GM18951 (cell line): ENCODE measurements at regions not wholly inside any gene's neighbourhood (a gene's known extent, or its start where the extent isn't known, plus 50 kb on each side); places are given as distances from the start of the nearest gene placed in this dataset.

ENCODE experiments used
- POLR2A ChIP-seq: IDR thresholded peaks from 4 replicates; pipeline ENCODE4 v1.6.1; 2011; ENCODE audit warnings: mild to moderate bottlenecking; ENCODE audit not compliant: insufficient read length, insufficient read depth; ENCODE audit errors: extremely low read depth
- in situ Hi-C: fragments of 300-500 bp; cut with MboI; formaldehyde crosslinking; loops from one replicate; pipeline ENCODE4 v1.12.0; 2022; ENCODE audit warnings: low sequenced_read_pairs, mixed read lengths, inconsistent platforms; ENCODE audit not compliant: unreplicated experiment

DNA sequence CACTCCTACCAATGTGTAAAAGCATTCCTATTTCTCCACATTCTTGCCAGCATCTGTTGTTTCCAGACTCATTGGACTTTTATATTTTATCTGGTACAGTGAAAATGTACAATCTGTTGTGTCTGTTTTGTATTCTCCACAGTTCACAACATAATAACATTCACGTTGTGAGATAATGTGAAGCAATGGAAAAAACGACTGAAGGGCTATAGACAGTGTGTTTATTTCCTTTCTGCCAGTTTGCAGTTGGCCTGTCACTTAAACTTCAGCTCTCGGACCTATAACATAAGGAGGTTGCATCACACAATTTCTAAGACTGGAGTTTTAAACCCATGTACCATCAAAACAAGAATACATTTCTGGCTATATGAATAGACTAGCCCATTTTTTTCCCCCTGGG lies 965.5 kb upstream of the ATXN8OS start:
- no peak for TF ChIP-seq POLR2A
- in situ Hi-C loops, result no loop called here

DNA sequence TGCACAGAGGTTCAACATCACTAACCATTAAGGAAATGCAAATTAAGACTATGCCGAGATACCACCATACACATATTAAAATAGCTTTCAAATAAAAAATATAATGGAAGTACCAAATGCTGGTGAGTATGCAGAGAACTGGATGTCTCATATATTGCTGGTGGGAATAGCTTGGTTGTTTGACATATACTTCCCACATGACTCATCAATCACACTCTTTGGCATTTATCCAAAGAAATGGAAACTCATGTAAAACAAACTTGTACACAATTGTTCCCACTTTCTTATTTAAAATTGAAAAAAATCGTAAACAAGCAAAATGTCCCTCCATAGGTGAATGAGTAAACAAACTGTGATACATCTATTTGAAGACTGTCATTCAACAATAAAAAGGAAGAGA lies 982.6 kb upstream of the ATXN8OS start:
- no peak for TF ChIP-seq POLR2A
- in situ Hi-C loops, result no loop called here

DNA sequence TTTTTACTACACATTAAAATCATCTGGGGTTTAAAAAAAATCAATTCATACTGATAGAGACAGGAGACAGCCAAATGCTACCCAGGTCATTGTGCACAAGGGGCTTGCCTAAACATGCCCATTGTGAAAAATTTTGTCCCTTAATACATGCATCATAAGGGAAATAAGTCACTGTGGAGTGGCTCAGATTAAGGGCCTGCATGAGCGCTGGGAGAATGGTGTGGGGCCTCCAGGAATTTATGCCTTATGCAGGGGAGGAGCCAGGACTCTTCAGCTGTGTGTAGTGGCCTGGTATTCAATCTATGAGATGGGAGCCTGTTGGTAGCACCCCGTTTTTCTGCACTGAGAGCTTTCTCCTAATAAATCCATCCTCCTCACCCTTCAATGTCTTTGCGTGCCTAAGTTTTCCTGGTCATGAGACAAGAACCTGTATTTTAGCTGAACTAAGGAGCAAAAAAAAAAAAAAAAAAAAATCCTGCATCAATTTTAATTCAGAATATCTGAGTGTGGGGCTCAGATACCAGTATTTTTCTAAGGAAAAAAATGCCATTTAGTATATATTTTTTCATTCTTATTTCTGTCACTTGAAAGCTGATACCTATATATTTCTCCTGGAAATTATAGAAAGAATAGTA lies 997.6 kb upstream of the ATXN8OS start:
- in situ Hi-C loops, result no loop called here
- no peak for TF ChIP-seq POLR2A

DNA sequence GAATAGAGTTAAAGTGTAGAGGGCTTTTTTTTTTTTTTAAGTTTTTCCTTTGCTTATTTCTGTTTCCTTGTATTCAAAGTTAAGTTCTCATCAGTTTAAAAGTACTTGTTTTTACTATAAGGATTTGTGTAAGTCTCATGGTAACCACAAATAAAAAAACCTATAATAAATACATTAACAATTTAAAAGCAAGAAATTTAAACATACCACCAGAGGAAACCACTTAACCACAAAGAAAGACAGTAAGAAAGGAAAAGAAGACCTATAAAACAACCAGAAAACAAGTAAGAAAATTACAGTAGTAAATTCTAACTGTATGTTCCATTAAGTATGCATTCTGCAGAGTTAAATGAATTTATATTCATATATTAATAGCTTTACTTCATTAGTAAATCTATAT lies 999.1 kb upstream of the ATXN8OS start:
- in situ Hi-C loops, result no loop called here
- TF ChIP-seq POLR2A, result no peak

DNA sequence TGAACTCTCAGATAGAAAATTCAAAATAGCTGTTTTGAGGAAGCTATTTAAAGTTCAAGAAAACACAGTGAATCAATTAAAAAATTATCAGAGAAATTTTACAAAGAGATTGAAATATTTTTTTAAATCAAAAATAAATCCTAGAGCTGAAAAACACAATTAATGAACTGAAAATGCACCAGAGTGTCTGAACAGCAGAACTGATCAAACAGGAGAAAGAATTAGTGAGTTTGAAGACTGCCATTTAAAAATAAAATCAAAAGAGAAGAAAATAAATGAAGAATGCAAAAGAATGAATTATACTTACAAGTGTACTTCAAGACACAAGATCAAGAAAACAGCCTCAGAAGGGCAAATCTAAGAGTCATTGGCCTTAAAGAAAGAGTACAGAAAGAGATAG lies 1000.2 kb upstream of the ATXN8OS start:
- TF ChIP-seq POLR2A, result no peak
- in situ Hi-C loops, result no loop called here

DNA sequence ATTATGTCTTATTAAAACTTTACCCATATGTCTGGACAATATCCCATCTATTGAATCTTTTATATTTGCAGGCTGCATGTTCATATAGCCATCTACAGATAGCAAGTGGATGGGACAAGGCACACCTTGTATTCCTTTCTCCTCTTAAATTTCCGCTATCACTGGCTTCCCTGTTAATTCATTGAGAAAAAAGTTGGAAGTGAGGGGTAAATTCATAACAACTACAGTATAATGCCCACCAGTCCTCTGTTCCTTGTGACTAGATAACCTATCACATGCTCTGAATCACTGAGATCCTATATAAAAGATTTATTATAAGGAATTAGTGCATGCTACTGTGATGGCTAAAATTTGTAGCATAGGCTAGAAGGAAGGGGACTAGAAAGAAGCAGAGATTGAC lies 1005.8 kb upstream of the ATXN8OS start:
- TF ChIP-seq POLR2A, result no peak
- in situ Hi-C loops, result no loop called here

DNA sequence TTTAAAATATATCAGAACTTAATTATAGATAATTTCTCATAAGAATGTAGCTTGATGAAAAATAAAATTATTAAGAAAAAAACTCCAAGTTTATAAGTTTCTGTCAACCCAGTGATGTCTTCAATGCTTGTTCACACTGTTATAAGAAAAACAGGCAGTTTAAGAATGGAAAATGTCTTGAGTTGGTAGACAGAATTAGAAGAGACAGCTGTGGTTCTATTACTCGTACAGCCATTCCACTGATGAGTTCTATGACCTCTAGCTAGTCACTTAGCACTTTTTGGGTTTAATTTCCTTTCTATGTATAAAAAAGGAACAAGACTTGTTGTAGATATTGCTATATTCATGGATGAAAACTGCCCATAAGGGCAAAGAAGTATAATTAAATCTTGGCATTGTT lies 1013.1 kb upstream of the ATXN8OS start:
- in situ Hi-C loops, result no loop called here
- no peak for TF ChIP-seq POLR2A

DNA sequence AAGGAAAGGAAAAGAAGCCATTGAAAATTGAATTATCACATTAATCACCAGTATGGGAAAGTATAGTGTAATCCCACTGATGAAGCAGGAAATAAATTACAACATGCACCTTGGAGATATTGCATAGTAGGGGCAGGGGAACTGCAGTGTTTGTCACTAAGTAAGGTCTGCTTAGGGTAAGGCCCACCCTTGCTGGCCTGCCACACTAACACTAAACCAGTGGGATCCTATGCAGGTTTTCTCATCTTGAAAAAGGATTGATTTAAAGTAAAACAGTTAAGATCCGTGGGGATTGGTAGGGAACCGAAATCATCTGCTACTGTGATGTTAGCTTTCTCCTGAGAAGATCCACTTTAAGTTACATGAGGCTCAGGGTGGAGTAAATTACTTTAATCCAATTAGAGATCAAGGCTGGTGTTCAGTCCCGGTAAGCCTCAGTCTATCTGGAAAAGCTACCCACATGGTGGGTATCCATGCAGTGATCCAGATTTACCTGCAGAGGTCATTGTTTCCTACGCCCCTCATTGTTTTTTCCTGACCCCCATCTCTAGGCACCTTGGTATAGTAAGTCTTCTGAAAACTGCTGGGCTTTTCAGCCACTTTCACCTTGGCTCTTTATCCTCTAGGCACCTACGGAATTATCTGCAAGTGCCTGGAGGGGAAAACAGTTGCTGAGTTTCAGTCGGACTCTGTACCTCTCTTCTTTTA lies 1014.9 kb upstream of the ATXN8OS start:
- no peak for TF ChIP-seq POLR2A
- in situ Hi-C loops, result no loop called here

DNA sequence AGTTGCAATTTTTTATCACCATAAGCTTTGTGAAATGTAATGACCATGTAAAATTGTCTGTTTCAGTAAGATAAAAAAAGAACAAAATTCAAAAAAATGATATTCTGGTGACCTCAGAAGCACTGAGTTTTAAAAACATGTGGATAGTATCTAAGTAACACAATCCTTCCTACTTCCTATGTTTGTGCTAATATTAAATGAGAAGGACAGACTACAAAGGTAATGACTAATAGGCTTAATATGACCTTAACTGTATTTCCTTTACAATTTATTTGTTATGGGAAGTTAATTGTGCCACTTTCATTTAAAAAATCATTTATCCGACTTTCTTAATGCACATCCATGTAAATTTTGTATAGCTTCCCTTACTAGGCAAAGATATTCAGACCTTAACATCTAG lies 1030.4 kb upstream of the ATXN8OS start:
- no peak for TF ChIP-seq POLR2A
- in situ Hi-C loops, result no loop called here

DNA sequence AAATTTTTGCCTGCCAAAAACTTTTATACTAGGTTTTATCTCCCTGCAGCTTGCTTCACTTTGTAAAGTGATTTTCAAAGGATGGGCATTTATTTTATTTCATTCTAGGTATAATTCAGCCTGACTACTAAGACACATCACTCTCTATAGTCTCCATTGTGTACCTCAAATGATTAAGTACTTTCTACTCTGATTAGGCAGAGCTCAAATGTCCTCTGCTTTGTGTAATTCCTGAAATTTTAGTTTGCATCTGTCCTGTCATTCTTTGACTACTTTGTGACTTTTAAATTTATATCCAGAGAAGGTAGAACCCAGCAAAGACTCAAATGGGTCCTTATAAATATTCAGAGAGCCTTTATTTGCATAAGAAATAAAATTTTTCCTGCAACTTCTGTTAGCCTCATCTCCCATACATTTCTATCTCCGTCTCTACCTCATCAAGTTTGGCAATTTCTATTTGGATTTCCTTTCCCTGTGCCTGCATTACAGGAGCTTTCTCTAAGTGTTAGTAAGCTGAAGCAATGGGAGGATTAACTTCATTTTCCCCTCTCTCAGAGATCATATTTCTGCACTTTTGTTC lies 1038.0 kb upstream of the ATXN8OS start:
- TF ChIP-seq POLR2A, result no peak
- in situ Hi-C loops, result no loop called here

DNA sequence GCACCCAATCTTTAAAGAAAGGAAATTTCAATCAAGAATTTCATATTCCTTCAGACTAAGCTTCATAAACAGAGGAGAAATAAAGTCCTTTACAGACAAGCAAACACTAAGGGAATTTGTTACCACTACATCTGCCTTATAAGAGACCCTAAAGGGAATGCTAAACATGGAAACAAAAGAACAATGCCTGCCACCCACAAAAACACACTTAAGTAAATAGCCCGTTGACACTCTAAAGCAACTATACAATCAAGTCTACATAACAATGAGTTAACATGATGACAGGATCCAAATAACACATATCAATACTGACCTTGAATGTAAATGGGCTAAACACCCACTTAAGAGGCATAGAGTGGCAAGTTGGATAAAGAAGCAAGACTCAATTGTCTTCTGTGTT lies 1056.9 kb upstream of the ATXN8OS start:
- no peak for TF ChIP-seq POLR2A
- in situ Hi-C loops, result no loop called here

DNA sequence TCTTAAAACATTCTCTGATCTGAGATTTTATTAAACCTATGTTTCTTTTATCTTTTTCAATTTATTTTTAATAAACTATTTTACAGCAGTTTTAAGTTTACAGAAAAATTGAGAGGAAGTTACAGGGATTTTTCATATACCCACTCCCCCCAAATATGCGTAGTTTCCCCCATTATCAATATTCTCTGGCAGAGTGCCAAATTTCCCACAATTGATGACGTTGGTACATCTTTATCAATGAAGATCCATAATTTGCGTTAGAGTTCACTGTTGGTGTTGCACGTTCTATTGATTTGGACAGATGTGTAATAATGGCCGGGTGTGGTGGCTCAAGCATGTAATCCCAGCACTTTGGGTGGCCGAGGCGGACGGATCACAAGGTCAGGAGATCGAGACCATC lies 1063.0 kb upstream of the ATXN8OS start:
- no peak for TF ChIP-seq POLR2A
- in situ Hi-C loops, result no loop called here

DNA sequence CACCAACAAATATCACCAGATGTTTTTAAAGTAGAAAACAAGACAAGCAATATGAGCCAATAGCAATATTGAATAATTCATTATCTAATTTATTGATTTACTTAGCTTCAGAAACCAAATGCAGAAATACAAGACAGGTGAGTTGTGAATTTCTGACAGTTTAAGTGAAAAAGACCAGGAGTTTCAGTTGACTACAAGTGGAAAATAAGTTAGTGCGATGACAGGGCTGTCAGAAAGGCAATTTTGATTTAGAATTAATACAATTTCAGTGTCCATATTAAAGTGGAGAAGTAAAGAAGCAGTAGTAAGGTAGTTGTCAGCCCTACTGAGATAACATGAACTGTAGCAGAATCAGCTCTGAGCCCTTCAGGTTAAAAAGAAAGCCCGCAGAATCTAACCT lies 1066.7 kb upstream of the ATXN8OS start:
- in situ Hi-C loops, result no loop called here
- no peak for TF ChIP-seq POLR2A

DNA sequence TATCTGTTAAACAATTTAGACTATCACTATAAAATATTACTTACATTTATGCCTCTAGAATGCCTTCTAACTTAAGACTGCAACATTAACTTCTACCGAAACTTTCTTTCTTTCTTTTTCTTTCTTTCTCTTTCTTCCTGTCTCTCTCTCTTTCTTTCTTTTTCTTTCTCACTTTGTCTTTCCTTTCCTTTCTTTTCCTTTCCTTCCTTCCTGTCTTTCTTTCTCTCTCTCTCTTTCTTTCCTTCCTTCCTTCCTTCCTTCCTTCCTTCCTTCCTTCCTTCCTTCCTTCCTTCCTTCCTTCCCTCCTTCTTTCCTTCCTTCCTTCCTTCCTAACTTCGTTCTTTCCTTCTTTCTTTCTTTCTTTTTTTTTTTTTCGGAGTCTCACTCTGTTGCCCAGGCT lies 1071.9 kb upstream of the ATXN8OS start:
- in situ Hi-C loops, result no loop called here
- TF ChIP-seq POLR2A, result no peak
